ENCODE measurements at regions not wholly inside any gene's neighbourhood (a gene's known extent, or its start where the extent isn't known, plus 50 kb on each side); places are given as distances from the start of the nearest gene placed in this dataset.
"Not testable (repeated sequence)": the region's sequence is repeated elsewhere in the genome, so short reads cannot be mapped to it uniquely, and the experiment has no call there.

GRCh38 chr12:23368590-23368989 lies 580.9 kb downstream of the SOX5 start:
- no peak for DNase-seq
- Histone ChIP-seq H3K27me3 (replicated peaks in 1 of 7) (peaks cover 0 to 8% (median 0%) of the 10 kb centered on the region in 7 donors), H3K27ac (no peak overlapping the region), H3K9me3 (peaks cover 0 to 14% (median 4%) of the 10 kb centered on the region in 8 donors), H3K4me1 (peaks cover 0 to 10% (median 2%) of the 10 kb centered on the region in 6 donors), H3K36me3 (no peaks in the 10 kb centered on the region), H3K4me3 (no peak overlapping the region)
- intact Hi-C loops (cut with DNase I; ENCODE audit: low total_unique reads), result no loop called here
- TF ChIP-seq POLR2AphosphoS5 (IDR thresholded peaks at IDR 0.05), result no peak
- TF ChIP-seq CTCF (IDR thresholded peaks at IDR 0.05 in 8 of 11, conservative IDR thresholded peaks at IDR 0.05 in 3 of 11), result no peak
- no peak for TF ChIP-seq POLR2A (IDR thresholded peaks at IDR 0.05)
- 51 to 70% (median 69%) methylated on average over 1 of the region's 1 CpG for WGBS, 5 donors

- no peaks in the 10 kb centered on the region for H3K36me3 ChIP-seq
- H3K4me1 ChIP-seq, result peaks cover 0 to 3% (median under 1%) of the 10 kb centered on the region in 6 donors
- no peak for DNase-seq
- WGBS, 5 donors, result 67 to 82% (median 70%) methylated on average over 3 of the region's 3 CpGs
- intact Hi-C loops (cut with DNase I; ENCODE audit: low total_unique reads), result no loop called here
- H3K4me3 ChIP-seq, result no peak overlapping the region
- H3K27me3 ChIP-seq (replicated peaks in 1 of 7), result peaks cover 0 to 9% (median 0%) of the 10 kb centered on the region in 7 donors
- TF ChIP-seq POLR2AphosphoS5 (IDR thresholded peaks at IDR 0.05) (no peak), POLR2A (IDR thresholded peaks at IDR 0.05) (no peak)
- H3K27ac ChIP-seq, result no peak overlapping the region
- H3K9me3 ChIP-seq, result peaks cover 3 to 73% (median 55%) of the 10 kb centered on the region in 8 donors
Observed at GRCh38 chr12:23375621-23376020, 573.8 kb downstream of the SOX5 start.

- no peaks in the 10 kb centered on the region for H3K4me1 ChIP-seq
- H3K27me3 ChIP-seq (replicated peaks in 1 of 7), result peaks cover 0 to 9% (median 0%) of the 10 kb centered on the region in 7 donors
- H3K27ac ChIP-seq, result no peak overlapping the region
- WGBS, 5 donors, result 58 to 69% (median 62%) methylated on average over 3 of the region's 3 CpGs
- TF ChIP-seq POLR2A (IDR thresholded peaks at IDR 0.05) (no peak), POLR2AphosphoS5 (IDR thresholded peaks at IDR 0.05) (no peak), CTCF (IDR thresholded peaks at IDR 0.05 in 8 of 11, conservative IDR thresholded peaks at IDR 0.05 in 3 of 11) (no peak)
- H3K36me3 ChIP-seq, result no peaks in the 10 kb centered on the region
- DNase-seq, result no peak
- no peak overlapping the region for H3K4me3 ChIP-seq
- intact Hi-C loops (cut with DNase I; ENCODE audit: low total_unique reads), result no loop called here
- peaks cover 3 to 79% (median 57%) of the 10 kb centered on the region in 8 donors for H3K9me3 ChIP-seq
Observed at GRCh38 chr12:23376238-23376637, 573.2 kb downstream of the SOX5 start.

GRCh38 chr12:23380419-23381100 lies 568.9 kb downstream of the SOX5 start:
- TF ChIP-seq POLR2A (IDR thresholded peaks at IDR 0.05) (no peak), POLR2AphosphoS5 (IDR thresholded peaks at IDR 0.05) (no peak), CTCF (IDR thresholded peaks at IDR 0.05 in 8 of 11, conservative IDR thresholded peaks at IDR 0.05 in 3 of 11) (no peak)
- 84 to 94% (median 88%) methylated on average over 4 of the region's 4 CpGs for WGBS, 5 donors
- no peak for DNase-seq
- intact Hi-C loops (cut with DNase I; ENCODE audit: low total_unique reads), result no loop called here
- no peak overlapping the region for H3K27ac ChIP-seq
- H3K36me3 ChIP-seq, result no peaks in the 10 kb centered on the region
- no peak overlapping the region for H3K4me3 ChIP-seq
- peaks cover 3 to 69% (median 52%) of the 10 kb centered on the region in 8 donors for H3K9me3 ChIP-seq
- H3K4me1 ChIP-seq, result no peaks in the 10 kb centered on the region
- no peaks in the 10 kb centered on the region for H3K27me3 ChIP-seq (replicated peaks in 1 of 7)

GRCh38 chr12:23388898-23389297 lies 560.6 kb downstream of the SOX5 start:
- H3K4me3 ChIP-seq; H3K4me1 ChIP-seq; H3K27me3 ChIP-seq (replicated peaks in 1 of 7); intact Hi-C loops (cut with DNase I; ENCODE audit: low total_unique reads); DNase-seq; H3K27ac ChIP-seq; H3K36me3 ChIP-seq: not testable (repeated sequence)
- peaks cover 0 to 19% (median 0%) of the 10 kb centered on the region in 8 donors for H3K9me3 ChIP-seq
- 85 to 92% (median 87%) methylated on average over 9 of the region's 9 CpGs for WGBS, 5 donors

- intact Hi-C loops (cut with DNase I; ENCODE audit: low total_unique reads); H3K27me3 ChIP-seq (replicated peaks in 1 of 7); H3K27ac ChIP-seq; H3K4me3 ChIP-seq; H3K36me3 ChIP-seq; DNase-seq; H3K4me1 ChIP-seq: not testable (repeated sequence)
- 90 to 100% (median 95%) methylated on average over 4 of the region's 4 CpGs for WGBS, 5 donors
- H3K9me3 ChIP-seq, result peaks cover 0 to 19% (median 0%) of the 10 kb centered on the region in 8 donors
Observed at GRCh38 chr12:23389315-23389714, 560.2 kb downstream of the SOX5 start.

Data from spleen (tissue), 11 donors.